ELR (cell line): ENCODE measurements at regions not wholly inside any gene's neighbourhood (a gene's known extent, or its start where the extent isn't known, plus 50 kb on each side); places are given as distances from the start of the nearest gene placed in this dataset.
A peak's percentile ranks its signal among the peaks of the same experiment; 100 is the strongest.

Experiments
- DNase-seq: peaks from one replicate; pipeline ENCODE4 v3.0.0-alpha.2; 2015; ENCODE audit warnings: low read depth

GRCh38 chr1:193666485-193667083 is 480.2 kb upstream of the B3GALT2 start:
- DNase-seq = no peak

GRCh38 chr1:193663965-193664364 is 477.6 kb upstream of the B3GALT2 start:
- no peak for DNase-seq

DNA sequence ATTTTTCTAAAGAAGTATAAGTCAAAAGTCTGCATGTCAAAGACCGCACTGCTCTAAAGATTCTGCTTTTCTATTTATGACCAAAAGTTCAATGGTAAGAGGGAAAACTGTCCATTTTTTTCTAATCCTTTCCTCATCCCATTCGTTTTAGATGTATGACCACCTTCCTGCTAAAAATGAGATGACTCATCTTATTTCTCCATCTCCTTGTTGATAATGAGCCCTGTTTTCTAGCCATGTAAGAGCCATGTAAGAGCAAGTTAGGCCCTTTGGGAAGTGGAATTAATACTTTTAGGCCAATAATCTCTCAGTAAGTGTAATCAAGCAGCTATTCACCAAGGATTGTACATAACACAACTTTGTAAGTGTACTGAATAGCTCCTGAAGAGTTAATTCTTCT is 475.6 kb upstream of the B3GALT2 start:
- DNase-seq = peak; percentile 17

DNA sequence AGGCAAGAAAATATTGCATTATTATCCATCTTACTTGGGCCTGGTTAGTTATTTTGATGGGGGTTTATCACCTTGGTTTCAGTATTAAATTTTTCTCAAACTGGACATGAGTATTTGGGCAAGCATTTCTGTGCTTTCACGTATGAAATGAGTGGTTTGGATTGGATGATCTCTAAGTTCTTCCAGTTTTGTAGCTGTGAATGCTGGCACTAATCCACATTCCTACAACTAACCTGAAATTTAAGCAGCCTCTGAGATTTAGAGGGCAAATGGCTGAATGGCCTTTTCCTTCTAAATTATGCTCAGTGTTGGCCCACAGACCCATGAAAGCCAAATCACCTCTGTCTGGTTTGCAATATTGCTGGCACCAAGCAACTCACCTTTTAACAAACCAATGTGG is 475.0 kb upstream of the B3GALT2 start:
- no peak for DNase-seq

GRCh38 chr1:193660428-193660827 is 474.0 kb upstream of the B3GALT2 start:
- no peak for DNase-seq

GRCh38 chr1:193658691-193659090 is 472.3 kb upstream of the B3GALT2 start:
- DNase-seq = no peak

- no peak for DNase-seq
Observed at GRCh38 chr1:193658081-193658480, 471.7 kb upstream of the B3GALT2 start.

GRCh38 chr1:193657552-193657951 is 471.1 kb upstream of the B3GALT2 start:
- DNase-seq = no peak

GRCh38 chr1:193656841-193657240 is 470.4 kb upstream of the B3GALT2 start:
- DNase-seq = peak; percentile 3

GRCh38 chr1:193654951-193655735 is 468.7 kb upstream of the B3GALT2 start:
- no peak for DNase-seq

DNA sequence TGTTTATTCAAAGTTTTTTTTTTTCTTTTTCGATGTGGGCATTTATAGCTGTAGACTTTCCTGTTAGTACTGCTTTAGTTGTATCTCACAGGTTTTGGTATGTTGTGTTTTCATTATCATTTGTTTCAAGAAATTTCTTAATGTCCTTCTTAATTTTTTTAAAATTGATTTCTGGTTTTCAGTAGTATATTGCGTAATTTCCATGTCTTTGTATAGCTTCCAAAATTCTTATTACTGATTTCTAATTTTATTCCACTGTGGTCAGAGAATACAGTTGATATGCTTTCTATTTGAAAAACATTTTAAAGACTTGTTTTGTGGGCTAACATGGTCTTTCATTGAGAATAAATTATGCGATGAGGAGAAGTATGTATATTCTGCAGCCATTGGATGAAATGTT is 463.2 kb upstream of the B3GALT2 start:
- no peak for DNase-seq

DNA sequence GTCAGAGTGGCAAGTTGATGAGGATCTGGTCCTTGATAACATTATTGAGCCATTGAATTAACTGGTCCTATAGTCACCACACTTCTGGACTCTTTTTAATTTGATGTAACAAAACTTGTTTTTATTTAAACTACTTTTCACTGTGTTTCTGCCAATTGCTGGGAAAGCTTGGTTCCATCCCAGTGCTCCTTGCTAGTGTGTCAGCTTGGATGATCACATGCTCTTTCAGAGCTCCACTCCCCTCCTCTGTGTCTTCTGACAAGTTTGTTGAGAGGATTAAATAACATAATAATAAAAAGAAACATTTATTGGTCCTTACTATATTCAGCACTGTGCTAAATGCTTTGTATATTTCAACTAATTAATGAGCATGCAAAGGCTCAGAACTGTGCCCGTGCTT is 448.5 kb upstream of the B3GALT2 start:
- no peak for DNase-seq

GRCh38 chr1:193634470-193634869 is 448.1 kb upstream of the B3GALT2 start:
- no peak for DNase-seq

- DNase-seq = no peak
Observed at GRCh38 chr1:193633991-193634390, 447.6 kb upstream of the B3GALT2 start.

DNA sequence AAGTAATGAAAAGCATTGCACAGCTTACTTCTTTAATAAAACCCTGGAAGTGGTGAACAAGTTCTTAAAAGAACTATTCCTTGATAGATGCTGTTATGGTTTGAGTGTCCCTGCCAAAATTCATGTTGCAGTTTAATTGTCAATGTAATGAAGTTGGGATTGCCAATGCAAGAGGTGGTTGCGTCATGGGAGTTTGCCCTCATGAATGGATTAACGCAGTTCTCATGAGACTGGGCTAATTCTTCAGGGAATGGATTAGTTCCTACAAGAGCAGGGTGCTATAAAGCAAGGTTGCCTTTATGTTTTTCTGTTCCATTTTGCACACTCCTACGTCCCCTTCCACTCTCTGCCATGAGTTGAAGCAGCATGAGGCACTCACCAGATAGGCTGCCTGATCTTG is 446.7 kb upstream of the B3GALT2 start:
- no peak for DNase-seq

DNA sequence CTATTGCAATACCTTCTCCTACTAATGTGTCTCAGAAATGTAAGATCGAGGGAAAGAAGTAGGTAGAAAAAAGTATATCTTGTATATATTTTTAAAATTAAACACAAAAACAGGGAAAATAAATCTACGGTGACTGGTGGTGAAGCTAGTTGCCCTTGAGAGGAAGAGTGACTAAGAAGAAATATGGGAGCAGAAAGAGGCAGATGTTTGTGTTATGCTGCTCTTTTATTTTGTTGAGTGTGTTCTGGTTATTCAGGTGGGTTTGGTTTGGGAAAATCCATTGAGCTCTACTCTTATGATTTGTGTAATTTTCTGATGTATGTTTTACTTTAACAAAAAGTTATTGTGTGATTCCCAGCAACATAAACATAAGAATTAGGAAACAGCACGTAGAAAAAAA is 444.9 kb upstream of the B3GALT2 start:
- DNase-seq = no peak

GRCh38 chr1:193629875-193630274 is 443.5 kb upstream of the B3GALT2 start:
- DNase-seq = no peak

DNA sequence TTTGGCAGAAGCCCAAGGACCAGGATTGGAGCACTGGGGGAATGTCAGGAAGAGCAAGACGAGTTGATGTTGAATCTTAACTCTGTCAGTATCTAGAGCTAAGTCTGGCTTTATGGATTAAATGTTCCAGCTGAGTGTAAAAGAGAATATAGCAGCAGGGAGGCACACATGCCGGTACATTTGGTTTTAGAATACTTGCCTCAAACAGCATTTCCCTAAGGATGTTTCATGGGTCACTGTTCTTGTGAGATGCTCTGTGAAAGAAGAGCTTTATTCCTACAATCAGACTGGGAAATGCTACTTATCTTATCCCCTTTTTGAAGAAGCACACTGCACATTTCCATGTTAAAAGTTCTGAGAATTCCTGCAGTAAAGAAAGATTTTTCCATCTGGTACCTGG is 440.3 kb upstream of the B3GALT2 start:
- no peak for DNase-seq

- peak; percentile 77 for DNase-seq
Observed at GRCh38 chr1:193625255-193625654, 438.8 kb upstream of the B3GALT2 start.

DNA sequence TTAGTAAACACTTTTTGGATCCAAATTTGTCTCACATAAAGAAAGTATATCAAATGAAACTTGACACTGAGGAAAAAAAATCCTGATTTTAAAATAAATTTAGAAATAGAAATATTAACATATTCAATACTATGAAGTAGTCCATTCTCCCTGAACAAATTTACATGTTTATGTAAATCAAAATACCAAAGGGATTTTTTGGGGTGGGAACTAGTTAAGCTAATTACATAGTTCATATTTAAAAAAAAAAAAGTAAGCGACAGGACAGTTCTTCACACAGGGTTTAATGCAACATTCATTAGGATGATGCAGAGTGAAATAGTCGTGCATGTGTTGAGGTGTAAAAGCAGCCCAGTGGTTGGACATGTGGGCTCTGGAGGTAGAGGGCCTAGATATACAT is 433.5 kb upstream of the B3GALT2 start:
- no peak for DNase-seq

DNA sequence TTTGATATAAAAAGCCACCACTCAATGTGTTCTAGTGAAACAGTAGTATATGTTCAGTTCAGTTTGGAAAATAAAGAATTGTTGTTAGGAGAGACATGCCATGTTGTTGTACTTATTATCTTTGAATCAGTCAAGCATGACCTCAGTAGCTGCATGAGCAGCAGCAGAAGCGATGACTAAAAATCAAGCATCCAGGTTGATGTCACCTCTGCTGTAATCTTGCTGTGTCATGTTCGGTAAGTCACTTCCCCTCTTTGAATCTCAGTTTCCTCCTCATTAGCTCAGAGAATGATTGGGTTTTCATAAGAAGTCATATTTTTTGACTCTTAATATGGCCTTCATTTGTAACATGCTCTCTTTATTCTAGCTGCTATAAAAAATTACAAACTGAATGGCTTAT is 428.4 kb upstream of the B3GALT2 start:
- peak; percentile 65 for DNase-seq

GRCh38 chr1:193614275-193614674 is 427.9 kb upstream of the B3GALT2 start:
- DNase-seq = no peak

GRCh38 chr1:193613041-193613440 is 426.6 kb upstream of the B3GALT2 start:
- no peak for DNase-seq

GRCh38 chr1:193609592-193609991 is 423.2 kb upstream of the B3GALT2 start:
- DNase-seq = no peak
